Loucy (cell line): ENCODE measurements at regions not wholly inside any gene's neighbourhood (a gene's known extent, or its start where the extent isn't known, plus 50 kb on each side); places are given as distances from the start of the nearest gene placed in this dataset.

Experiments used
- CTCF ChIP-seq: fragments of 200-600 bp; sonication (generic); conservative IDR thresholded peaks from 2 replicates; pipeline ENCODE4 v1.5.1; 2014; ENCODE audit warnings: mild to moderate bottlenecking, antibody characterized with exemption, low read length
- EZH2phosphoT487 ChIP-seq: fragments of 200-600 bp; IDR thresholded peaks from 2 replicates; pipeline ENCODE4 v1.6.1; 2018; ENCODE audit warnings: antibody characterized with exemption, mild to moderate bottlenecking, moderate library complexity, borderline replicate concordance

GRCh38 chr5:161077936-161078545 is 226.0 kb upstream of the ATP10B start:
- TF ChIP-seq CTCF: no peak
- TF ChIP-seq EZH2phosphoT487: no peak
